ENCODE measurements at regions not wholly inside any gene's neighbourhood (a gene's known extent, or its start where the extent isn't known, plus 50 kb on each side); places are given as distances from the start of the nearest gene placed in this dataset.

GRCh38 chr1:177341773-177342172 is 171.0 kb downstream of the BRINP2 start:
- DNase-seq (ENCODE audit: insufficient read length, low spot score) = no peak
- FAIRE-seq = no peak

GRCh38 chr1:177340601-177341067 is 169.9 kb downstream of the BRINP2 start:
- TF ChIP-seq, protein P1, sequence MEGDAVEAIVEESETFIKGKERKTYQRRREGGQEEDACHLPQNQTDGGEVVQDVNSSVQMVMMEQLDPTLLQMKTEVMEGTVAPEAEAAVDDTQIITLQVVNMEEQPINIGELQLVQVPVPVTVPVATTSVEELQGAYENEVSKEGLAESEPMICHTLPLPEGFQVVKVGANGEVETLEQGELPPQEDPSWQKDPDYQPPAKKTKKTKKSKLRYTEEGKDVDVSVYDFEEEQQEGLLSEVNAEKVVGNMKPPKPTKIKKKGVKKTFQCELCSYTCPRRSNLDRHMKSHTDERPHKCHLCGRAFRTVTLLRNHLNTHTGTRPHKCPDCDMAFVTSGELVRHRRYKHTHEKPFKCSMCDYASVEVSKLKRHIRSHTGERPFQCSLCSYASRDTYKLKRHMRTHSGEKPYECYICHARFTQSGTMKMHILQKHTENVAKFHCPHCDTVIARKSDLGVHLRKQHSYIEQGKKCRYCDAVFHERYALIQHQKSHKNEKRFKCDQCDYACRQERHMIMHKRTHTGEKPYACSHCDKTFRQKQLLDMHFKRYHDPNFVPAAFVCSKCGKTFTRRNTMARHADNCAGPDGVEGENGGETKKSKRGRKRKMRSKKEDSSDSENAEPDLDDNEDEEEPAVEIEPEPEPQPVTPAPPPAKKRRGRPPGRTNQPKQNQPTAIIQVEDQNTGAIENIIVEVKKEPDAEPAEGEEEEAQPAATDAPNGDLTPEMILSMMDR (IDR thresholded peaks at IDR 0.05; ENCODE audit: insufficient read depth, missing control alignments) = no peak
- FAIRE-seq = no peak
- DNase-seq (ENCODE audit: insufficient read length, low spot score) = no peak

More at GRCh38 chr1:177341773-177342172, 171.0 kb downstream of the BRINP2 start:
- TF ChIP-seq, protein P1 (IDR thresholded peaks at IDR 0.05; ENCODE audit: insufficient read depth, missing control alignments) = no peak

DNA sequence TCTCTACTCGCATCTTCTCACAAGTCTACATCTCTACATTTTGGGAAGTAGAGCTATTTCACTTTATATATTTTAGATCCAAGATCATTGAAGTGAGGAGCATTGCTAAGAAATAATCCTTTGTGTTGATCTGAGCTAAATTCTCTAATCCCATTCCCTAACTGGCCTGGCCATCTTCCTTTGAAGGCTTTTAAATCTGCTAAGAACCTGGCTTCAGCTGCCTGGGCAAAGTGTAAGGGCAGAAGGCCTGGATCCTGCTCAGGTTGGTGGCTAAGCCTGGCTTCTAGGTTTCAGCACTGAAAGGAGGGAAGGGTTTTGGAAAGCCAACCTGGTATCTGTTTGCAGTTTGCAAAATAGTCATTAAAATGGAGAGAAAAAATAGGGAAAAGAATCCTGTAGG is 167.6 kb downstream of the BRINP2 start:
- TF ChIP-seq, protein P1 (IDR thresholded peaks at IDR 0.05; ENCODE audit: insufficient read depth, missing control alignments) = no peak
- peak; percentile 56 for DNase-seq (ENCODE audit: insufficient read length, low spot score)
- peak; percentile 95 for FAIRE-seq

DNA sequence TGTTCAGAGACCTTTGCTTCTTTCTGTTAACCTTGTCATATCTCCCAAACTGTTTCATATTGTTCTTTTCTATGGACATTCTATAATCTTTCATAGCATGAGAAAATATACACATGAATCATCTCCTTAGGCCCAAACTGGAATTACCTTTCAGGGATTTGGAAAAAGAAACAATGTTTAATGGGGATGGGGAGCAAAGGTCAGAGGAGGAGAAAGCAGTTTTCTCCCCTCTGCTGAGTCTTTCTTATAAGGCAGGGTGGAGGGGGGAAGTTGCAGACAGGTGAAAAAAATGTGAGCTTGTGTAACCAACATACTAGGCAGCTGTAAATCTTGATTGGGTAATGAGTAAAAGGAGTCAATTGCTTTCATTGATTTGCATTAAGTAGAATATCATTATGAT is 164.1 kb downstream of the BRINP2 start:
- DNase-seq (ENCODE audit: insufficient read length, low spot score) (no peak), FAIRE-seq (peak; percentile 38)
- TF ChIP-seq, protein P1 (IDR thresholded peaks at IDR 0.05; ENCODE audit: insufficient read depth, missing control alignments) = no peak

DNA sequence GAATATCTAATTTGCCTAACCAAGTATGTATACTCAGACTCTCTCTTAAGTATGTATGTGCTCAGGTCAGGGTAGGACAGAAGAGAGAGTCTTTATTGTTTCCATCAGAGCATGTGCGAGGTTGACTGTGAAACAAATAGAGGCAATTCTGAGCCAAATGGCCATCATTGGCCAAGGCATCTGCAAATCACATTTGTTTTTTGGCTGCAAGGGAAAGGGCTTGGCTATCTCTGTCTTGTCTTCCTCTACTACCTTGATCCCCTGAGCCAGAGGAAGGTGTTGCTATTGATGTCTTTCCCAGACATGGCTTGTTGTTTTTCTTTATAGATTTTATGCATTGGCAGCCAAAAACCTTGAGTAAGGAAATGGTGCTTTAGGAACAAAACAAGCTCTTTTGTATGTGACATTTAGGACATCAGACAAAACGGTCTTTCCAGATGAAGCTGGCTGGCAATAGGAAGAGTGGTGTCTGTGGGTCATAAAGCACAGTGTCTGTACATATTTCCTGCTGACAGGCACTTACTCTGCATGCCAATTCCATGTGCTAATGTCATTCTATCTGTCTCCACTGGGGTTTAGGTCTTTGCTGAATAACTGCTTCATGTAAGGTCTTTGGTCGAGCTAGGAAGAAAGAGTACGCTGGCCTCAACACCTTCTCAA is 163.3 kb downstream of the BRINP2 start:
- DNase-seq (ENCODE audit: insufficient read length, low spot score) = no peak
- FAIRE-seq = peak; percentile 91
- TF ChIP-seq, protein P1 (IDR thresholded peaks at IDR 0.05; ENCODE audit: insufficient read depth, missing control alignments) = no peak
